Activated gamma-delta T cell treated with Interleukin-2 at 50 U/mL for 16 hours (primary cell): ENCODE measurements at regions not wholly inside any gene's neighbourhood (a gene's known extent, or its start where the extent isn't known, plus 50 kb on each side); places are given as distances from the start of the nearest gene placed in this dataset.

ENCODE experiments used
- DNase-seq: peaks from one replicate; pipeline ENCODE4 v3.0.0-alpha.2; 2020

GRCh38 chr12:41924111-41924510 is 220.6 kb downstream of the GXYLT1 start:
- no peak for DNase-seq

GRCh38 chr12:41923351-41923750 is 221.3 kb downstream of the GXYLT1 start:
- DNase-seq: no peak

- no peak for DNase-seq
Measured at GRCh38 chr12:41920355-41920754, 224.3 kb downstream of the GXYLT1 start.

- no peak for DNase-seq
Measured at GRCh38 chr12:41919526-41920261, 225.0 kb downstream of the GXYLT1 start.

GRCh38 chr12:41919048-41919447 is 225.6 kb downstream of the GXYLT1 start:
- DNase-seq: no peak

- no peak for DNase-seq
Measured at GRCh38 chr12:41917938-41918341, 226.7 kb downstream of the GXYLT1 start.

GRCh38 chr12:41917181-41917580 is 227.5 kb downstream of the GXYLT1 start:
- DNase-seq: no peak

GRCh38 chr12:41910578-41911320 is 233.9 kb downstream of the GXYLT1 start:
- DNase-seq: no peak

- DNase-seq: no peak
Measured at GRCh38 chr12:41908206-41908605, 236.5 kb downstream of the GXYLT1 start.

- no peak for DNase-seq
Measured at GRCh38 chr12:41907550-41907949, 237.1 kb downstream of the GXYLT1 start.

- no peak for DNase-seq
Measured at GRCh38 chr12:41907021-41907420, 237.7 kb downstream of the GXYLT1 start.

- DNase-seq: no peak
Measured at GRCh38 chr12:41905759-41906297, 238.8 kb downstream of the GXYLT1 start.

GRCh38 chr12:41905073-41905758 is 239.5 kb downstream of the GXYLT1 start:
- DNase-seq: no peak

GRCh38 chr12:41904041-41904440 is 240.6 kb downstream of the GXYLT1 start:
- no peak for DNase-seq

GRCh38 chr12:41903014-41903708 is 241.5 kb downstream of the GXYLT1 start:
- no peak for DNase-seq

GRCh38 chr12:41899577-41899976 is 245.1 kb downstream of the GXYLT1 start:
- no peak for DNase-seq

- no peak for DNase-seq
Measured at GRCh38 chr12:41897593-41897992, 247.1 kb downstream of the GXYLT1 start.

- DNase-seq: no peak
Measured at GRCh38 chr12:41893491-41893890, 251.2 kb downstream of the GXYLT1 start.

GRCh38 chr12:41892302-41892701 is 252.4 kb downstream of the GXYLT1 start:
- DNase-seq: no peak

GRCh38 chr12:41891226-41891625 is 253.4 kb downstream of the GXYLT1 start:
- no peak for DNase-seq

- DNase-seq: no peak
Measured at GRCh38 chr12:41888285-41888684, 256.4 kb downstream of the GXYLT1 start.

GRCh38 chr12:41881891-41882805 is 262.5 kb downstream of the GXYLT1 start:
- DNase-seq: no peak
